Neuronal stem cell (in vitro differentiated cells): ENCODE measurements at regions not wholly inside any gene's neighbourhood (a gene's known extent, or its start where the extent isn't known, plus 50 kb on each side); places are given as distances from the start of the nearest gene placed in this dataset.

Experiments used
- DNase-seq: peaks from one replicate; pipeline ENCODE4 v3.0.0-alpha.2; 2013; ENCODE audit warnings: low spot score
- H2AFZ ChIP-seq: one replicate; pipeline ENCODE4 v1.6.1; 2013; ENCODE audit warnings: mild to moderate bottlenecking, low read length, inconsistent platforms
- H2AK5ac ChIP-seq: 2 replicates; pipeline ENCODE4 v1.6.1; 2013; ENCODE audit warnings: low read depth, mild to moderate bottlenecking, inconsistent platforms, low read length, moderate library complexity, mixed read lengths
- H2BK120ac ChIP-seq: 2 replicates; pipeline ENCODE4 v1.6.1; 2013; ENCODE audit warnings: low read depth, mild to moderate bottlenecking, inconsistent platforms, low read length, moderate library complexity, mixed read lengths
- H2BK12ac ChIP-seq: one replicate; pipeline ENCODE4 v1.6.1; 2013; ENCODE audit warnings: low read length, inconsistent platforms
- H2BK15ac ChIP-seq: 2 replicates; pipeline ENCODE4 v1.6.1; 2013; ENCODE audit warnings: mild to moderate bottlenecking, low read length, inconsistent platforms, mixed read lengths
- H2BK5ac ChIP-seq: one replicate; pipeline ENCODE4 v1.6.1; 2013; ENCODE audit warnings: inconsistent platforms, mild to moderate bottlenecking, low read length, moderate library complexity
- H3K14ac ChIP-seq: one replicate; pipeline ENCODE4 v1.6.1; 2013; ENCODE audit warnings: low read length, inconsistent platforms
- H3K18ac ChIP-seq: 2 replicates; pipeline ENCODE4 v1.6.1; 2013; ENCODE audit warnings: low read length, inconsistent platforms
- H3K23ac ChIP-seq: 2 replicates; pipeline ENCODE4 v1.6.1; 2013; ENCODE audit warnings: low read depth, mild to moderate bottlenecking, mixed read lengths, low read length, inconsistent platforms; ENCODE audit not compliant: poor library complexity
- H3K27ac ChIP-seq: replicated peaks from 3 replicates; pipeline ENCODE4 v1.5.1; 2013; ENCODE audit warnings: low read length, inconsistent platforms
- H3K27me3 ChIP-seq, 3 experiments: 2 replicates each; pipeline ENCODE4 v1.6.1; 2013; ENCODE audit warnings: low read length in 3 of 3, mild to moderate bottlenecking in 2 of 3, inconsistent platforms in 1 of 3, low read depth in 1 of 3, mixed read lengths in 1 of 3, moderate library complexity in 1 of 3; ENCODE audit not compliant: control insufficient read depth in 3 of 3, insufficient read depth in 3 of 3
- H3K36me3 ChIP-seq, 2 donors: replicated peaks in 1 of 2; 2 replicates each; pipeline ENCODE4 v1.6.1; 2013; ENCODE audit warnings: low read length in 2 of 2; ENCODE audit not compliant: control insufficient read depth in 2 of 2, insufficient read depth in 2 of 2
- H3K4ac ChIP-seq: 2 replicates; pipeline ENCODE4 v1.6.1; 2013; ENCODE audit warnings: inconsistent platforms, mild to moderate bottlenecking, low read length, moderate library complexity
- H3K4me1 ChIP-seq, 2 donors: 1 replicate in 1 of 2; 2 replicates in 1 of 2; pipeline ENCODE4 v1.6.1; 2013; ENCODE audit warnings: low read length in 2 of 2, low read depth in 1 of 2; ENCODE audit not compliant: control insufficient read depth in 2 of 2, insufficient read depth in 1 of 2
- H3K4me2 ChIP-seq: one replicate; pipeline ENCODE4 v1.6.1; 2013; ENCODE audit warnings: mild to moderate bottlenecking, low read length, inconsistent platforms; ENCODE audit not compliant: insufficient read depth, poor library complexity, severe bottlenecking
- H3K4me3 ChIP-seq, 2 donors: 2 replicates each; pipeline ENCODE4 v1.5.1; 2013; ENCODE audit warnings: low read length in 2 of 2, mild to moderate bottlenecking in 2 of 2, inconsistent platforms in 1 of 2, moderate library complexity in 1 of 2
- H3K79me1 ChIP-seq: one replicate; pipeline ENCODE4 v1.6.1; 2013; ENCODE audit warnings: low read depth, mild to moderate bottlenecking, inconsistent platforms, low read length, moderate library complexity
- H3K9ac ChIP-seq: one replicate; pipeline ENCODE4 v1.6.1; 2013; ENCODE audit warnings: mild to moderate bottlenecking, low read depth, low read length, inconsistent platforms; ENCODE audit not compliant: poor library complexity
- H3K9me3 ChIP-seq, 2 donors: replicated peaks in 1 of 2; 2 replicates each; pipeline versions ENCODE3 to v1.6.1; 2013; ENCODE audit warnings: low read length in 2 of 2, mild to moderate bottlenecking in 2 of 2, inconsistent platforms in 1 of 2, low read depth in 1 of 2, mixed read lengths in 1 of 2, moderate library complexity in 1 of 2; ENCODE audit not compliant: control insufficient read depth in 2 of 2, insufficient read depth in 1 of 2
- H4K8ac ChIP-seq: one replicate; pipeline ENCODE4 v1.6.1; 2013; ENCODE audit warnings: low read depth, mild to moderate bottlenecking, inconsistent platforms, low read length, moderate library complexity
- H4K91ac ChIP-seq: one replicate; pipeline ENCODE4 v1.6.1; 2013; ENCODE audit warnings: low read length, low read depth, mild to moderate bottlenecking, inconsistent platforms; ENCODE audit not compliant: poor library complexity
- WGBS, 2 donors: extraction: QIAGEN DNeasy Blood & Tissue Kit; methylation state at CpG; one replicate each; pipeline ENCODE4 v1.1.7; 2013; ENCODE audit warnings: missing lambda C conversion rate in 2 of 2, mixed read lengths in 1 of 2; ENCODE audit not compliant: insufficient read length in 2 of 2, insufficient replicate concordance in 1 of 2; ENCODE audit errors: extremely low coverage in 2 of 2; 5-methylcytosine and 5-hydroxymethylcytosine counted together

DNA sequence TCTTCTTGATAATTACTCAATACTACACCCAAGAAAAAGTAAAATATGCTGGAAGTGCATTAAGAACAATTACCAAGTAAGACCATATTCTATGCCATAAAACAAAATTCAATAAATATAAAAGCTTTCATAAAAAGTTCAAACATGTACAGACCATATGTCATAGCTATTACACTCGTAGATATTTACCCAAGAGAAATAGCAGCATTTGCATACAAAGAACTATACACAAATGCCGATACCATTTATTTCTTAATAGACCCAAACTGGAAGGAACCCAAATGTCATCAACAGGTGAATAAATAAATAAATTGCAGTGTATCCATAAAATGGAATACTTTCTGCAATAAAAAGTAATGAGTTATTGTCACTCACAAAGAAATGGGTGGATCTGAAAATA lies 78.3 kb upstream of the SLC16A7 start:
- H4K91ac ChIP-seq, result no peak overlapping the region
- H2BK12ac ChIP-seq, result no peak overlapping the region
- DNase-seq, result no peak
- H3K18ac ChIP-seq, result no peak overlapping the region
- H3K27me3 ChIP-seq, result no peaks in the 10 kb centered on the region
- no peaks in the 10 kb centered on the region for H3K9me3 ChIP-seq
- no peak overlapping the region for H3K14ac ChIP-seq
- no peak overlapping the region for H2BK5ac ChIP-seq
- no peak overlapping the region for H3K27ac ChIP-seq
- H2AK5ac ChIP-seq, result no peak overlapping the region
- no peak overlapping the region for H3K4me3 ChIP-seq
- H3K4ac ChIP-seq, result no peak overlapping the region
- H2BK120ac ChIP-seq, result no peak overlapping the region
- no peak overlapping the region for H3K23ac ChIP-seq
- no CpG with 5 or more reads among the region's 2 CpGs for WGBS, 2 donors
- no peak overlapping the region for H3K4me2 ChIP-seq
- no peaks in the 10 kb centered on the region for H3K36me3 ChIP-seq
- H4K8ac ChIP-seq, result no peak overlapping the region
- no peak overlapping the region for H2AFZ ChIP-seq
- no peaks in the 10 kb centered on the region for H3K79me1 ChIP-seq
- no peaks in the 10 kb centered on the region for H3K4me1 ChIP-seq
- H3K9ac ChIP-seq, result no peak overlapping the region
- no peak overlapping the region for H2BK15ac ChIP-seq

- no peak overlapping the region for H2BK120ac ChIP-seq
- no peak overlapping the region for H3K9ac ChIP-seq
- no peak overlapping the region for H4K91ac ChIP-seq
- no peaks in the 10 kb centered on the region for H3K79me1 ChIP-seq
- H3K27ac ChIP-seq, result no peak overlapping the region
- no peak overlapping the region for H2BK15ac ChIP-seq
- H2AFZ ChIP-seq, result no peak overlapping the region
- H3K4ac ChIP-seq, result no peak overlapping the region
- H2AK5ac ChIP-seq, result no peak overlapping the region
- no peak overlapping the region for H3K23ac ChIP-seq
- WGBS, 2 donors, result no CpG with 5 or more reads among the region's 1 CpG
- no peaks in the 10 kb centered on the region for H3K9me3 ChIP-seq
- no peak overlapping the region for H4K8ac ChIP-seq
- no peaks in the 10 kb centered on the region for H3K36me3 ChIP-seq
- no peaks in the 10 kb centered on the region for H3K27me3 ChIP-seq
- no peaks in the 10 kb centered on the region for H3K4me1 ChIP-seq
- H3K4me2 ChIP-seq, result no peak overlapping the region
- no peak overlapping the region for H3K4me3 ChIP-seq
- DNase-seq, result no peak
- no peak overlapping the region for H2BK5ac ChIP-seq
- H3K14ac ChIP-seq, result no peak overlapping the region
- no peak overlapping the region for H2BK12ac ChIP-seq
- no peak overlapping the region for H3K18ac ChIP-seq
Measured at GRCh38 chr12:59500915-59501314, 94.9 kb upstream of the SLC16A7 start.

- no peak overlapping the region for H3K4me3 ChIP-seq
- no peak overlapping the region for H3K14ac ChIP-seq
- no peak overlapping the region for H2AFZ ChIP-seq
- H3K27ac ChIP-seq, result no peak overlapping the region
- H2BK120ac ChIP-seq, result no peak overlapping the region
- no peak overlapping the region for H2AK5ac ChIP-seq
- no peak overlapping the region for H2BK12ac ChIP-seq
- H3K4ac ChIP-seq, result no peak overlapping the region
- H3K36me3 ChIP-seq, result no peaks in the 10 kb centered on the region
- H3K9me3 ChIP-seq, result no peaks in the 10 kb centered on the region
- no peak for DNase-seq
- no peak overlapping the region for H4K91ac ChIP-seq
- no peaks in the 10 kb centered on the region for H3K79me1 ChIP-seq
- WGBS, 2 donors, result no CpG with 5 or more reads among the region's 1 CpG
- no peak overlapping the region for H3K23ac ChIP-seq
- H3K4me2 ChIP-seq, result no peak overlapping the region
- H2BK15ac ChIP-seq, result no peak overlapping the region
- no peaks in the 10 kb centered on the region for H3K27me3 ChIP-seq
- H3K4me1 ChIP-seq, result no peaks in the 10 kb centered on the region
- H4K8ac ChIP-seq, result no peak overlapping the region
- no peak overlapping the region for H2BK5ac ChIP-seq
- no peak overlapping the region for H3K9ac ChIP-seq
- no peak overlapping the region for H3K18ac ChIP-seq
Measured at GRCh38 chr12:59500335-59500734, 95.5 kb upstream of the SLC16A7 start.

DNA sequence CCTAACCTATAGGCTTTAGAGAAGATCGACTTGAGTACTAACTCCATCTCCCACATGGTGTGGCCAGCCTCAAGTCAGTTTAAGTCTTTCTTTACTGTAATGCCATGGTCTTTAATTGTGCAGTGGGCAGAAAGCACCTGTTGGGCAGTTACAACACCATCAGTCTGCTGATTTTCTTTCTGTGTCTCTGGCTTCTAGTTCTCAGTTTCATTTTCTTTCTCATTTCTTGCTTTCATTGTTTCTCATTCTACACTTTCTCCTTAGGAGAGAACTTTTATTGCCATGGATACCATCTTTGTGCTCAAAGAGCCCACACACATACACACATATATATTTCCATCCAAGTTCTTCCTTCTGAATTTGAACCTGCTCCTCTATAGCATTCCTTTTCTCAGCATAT lies 96.1 kb upstream of the SLC16A7 start:
- Histone ChIP-seq H2BK120ac (no peak overlapping the region), H2AK5ac (no peak overlapping the region)
- no CpG with 5 or more reads among the region's 1 CpG for WGBS, 2 donors

More for the DNA sequence above, 96.1 kb upstream of the SLC16A7 start:
- Histone ChIP-seq H3K27me3 (no peaks in the 10 kb centered on the region), H3K4me2 (no peak overlapping the region), H2BK15ac (no peak overlapping the region), H4K91ac (no peak overlapping the region), H3K27ac (no peak overlapping the region), H2BK5ac (no peak overlapping the region), H3K9ac (no peak overlapping the region), H3K4ac (no peak overlapping the region), H2AFZ (no peak overlapping the region), H3K9me3 (no peaks in the 10 kb centered on the region), H3K4me3 (no peak overlapping the region), H2BK12ac (no peak overlapping the region), H3K79me1 (no peaks in the 10 kb centered on the region), H4K8ac (no peak overlapping the region), H3K23ac (no peak overlapping the region), H3K36me3 (no peaks in the 10 kb centered on the region), H3K14ac (no peak overlapping the region), H3K4me1 (no peaks in the 10 kb centered on the region), H3K18ac (no peak overlapping the region)
- no peak for DNase-seq
